ENCODE measurements at regions not wholly inside any gene's neighbourhood (a gene's known extent, or its start where the extent isn't known, plus 50 kb on each side); places are given as distances from the start of the nearest gene placed in this dataset.

DNA sequence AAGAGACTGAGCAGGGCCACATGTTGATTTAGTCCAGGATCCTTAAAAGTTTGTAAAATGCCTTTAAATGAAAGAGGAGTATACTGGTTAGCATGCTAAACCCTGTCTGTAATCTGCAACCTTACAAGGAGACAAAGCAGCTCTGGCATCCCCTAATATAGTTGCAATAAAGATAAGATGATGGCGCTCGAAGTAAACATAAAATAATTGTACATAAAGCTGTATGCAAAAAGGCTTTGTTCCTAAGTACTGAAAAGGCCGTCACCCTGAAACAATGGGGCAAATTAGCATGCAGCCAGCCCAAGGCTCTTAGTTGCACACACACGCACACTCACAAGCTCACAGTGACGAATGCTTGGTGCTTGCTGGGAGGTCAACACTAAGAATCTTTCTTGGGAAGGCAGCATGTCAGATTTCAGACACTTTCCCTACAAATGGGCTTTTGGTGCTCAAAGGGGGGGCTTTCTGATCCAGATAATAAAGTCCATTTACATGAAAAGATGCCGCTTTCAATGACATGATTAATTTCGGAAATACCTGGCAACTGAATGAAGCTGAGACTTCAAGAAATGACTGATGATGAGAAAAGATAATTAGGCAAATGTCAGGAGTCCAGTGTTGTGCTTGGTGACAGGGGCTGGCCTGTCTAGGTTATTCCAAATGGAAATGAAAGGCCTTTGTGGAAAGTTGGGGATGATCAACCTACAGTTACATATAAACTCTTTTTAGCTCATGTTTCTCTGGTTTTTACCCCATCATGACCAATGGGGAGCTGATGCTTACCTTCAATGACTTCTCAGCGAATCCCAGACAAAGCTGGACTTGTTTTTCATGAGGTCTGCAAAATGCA lies 370.3 kb downstream of the MEIS1 start:
- DNase-seq: no peak

DNA sequence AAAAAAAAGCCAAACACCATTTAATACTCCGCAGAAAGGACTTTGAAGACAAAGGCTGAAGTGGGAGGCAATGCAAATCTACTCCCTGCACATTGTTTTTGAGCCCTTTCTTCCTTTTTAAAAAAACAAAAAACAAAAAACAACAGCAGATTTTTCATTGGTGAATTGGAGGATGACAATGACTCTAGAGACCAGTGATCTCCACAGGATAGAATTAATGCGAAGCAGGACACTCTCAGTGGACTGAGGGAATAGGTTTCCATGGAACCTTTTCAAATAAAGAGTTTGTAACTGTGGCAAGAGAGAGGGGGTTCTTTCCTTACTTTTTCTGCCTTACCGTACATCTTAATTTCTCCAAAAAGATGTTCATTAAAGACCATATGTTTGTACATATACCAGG lies 371.0 kb downstream of the MEIS1 start:
- DNase-seq: no peak

- no peak for DNase-seq
Measured at GRCh38 chr2:66813525-66813924, 378.6 kb downstream of the MEIS1 start.

DNA sequence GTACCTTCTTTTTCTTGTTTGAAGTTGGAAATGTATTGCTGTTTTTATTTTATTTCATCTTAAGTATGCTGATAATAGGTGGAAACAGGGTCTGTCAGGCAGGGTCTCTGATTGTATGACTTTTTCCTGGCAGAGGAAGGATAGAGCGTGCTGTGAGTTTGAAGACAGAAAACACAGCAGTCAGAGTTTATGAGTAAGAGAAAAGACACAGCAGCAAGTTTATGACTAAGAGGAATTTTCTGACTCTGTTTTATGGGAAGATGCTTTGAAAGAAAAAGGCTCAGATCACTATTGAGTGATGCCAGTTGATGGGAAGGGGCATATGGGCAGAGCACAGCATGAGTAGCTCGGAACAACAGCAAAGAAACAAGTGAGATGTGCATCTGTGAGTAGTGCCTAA lies 379.1 kb downstream of the MEIS1 start:
- DNase-seq: no peak

DNA sequence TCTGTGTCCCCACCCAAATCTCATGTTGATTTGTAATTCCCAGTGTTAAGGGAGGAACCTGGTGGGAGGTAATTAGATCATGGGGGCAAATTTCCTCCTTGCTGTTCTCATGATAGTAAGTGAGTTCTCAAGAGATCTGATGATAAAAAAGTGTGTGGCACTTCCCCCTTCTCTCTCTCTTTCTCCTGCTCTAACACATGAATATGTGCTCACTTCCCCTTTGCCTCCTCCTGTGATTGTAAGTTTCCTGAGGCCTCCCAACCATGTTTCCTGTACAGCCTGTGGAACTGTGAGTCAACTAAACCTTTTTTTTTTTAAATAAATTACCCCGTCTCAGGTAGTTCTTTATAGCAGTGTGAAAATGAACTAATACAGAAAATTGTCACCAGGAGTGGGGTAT lies 380.0 kb downstream of the MEIS1 start:
- DNase-seq: no peak

DNA sequence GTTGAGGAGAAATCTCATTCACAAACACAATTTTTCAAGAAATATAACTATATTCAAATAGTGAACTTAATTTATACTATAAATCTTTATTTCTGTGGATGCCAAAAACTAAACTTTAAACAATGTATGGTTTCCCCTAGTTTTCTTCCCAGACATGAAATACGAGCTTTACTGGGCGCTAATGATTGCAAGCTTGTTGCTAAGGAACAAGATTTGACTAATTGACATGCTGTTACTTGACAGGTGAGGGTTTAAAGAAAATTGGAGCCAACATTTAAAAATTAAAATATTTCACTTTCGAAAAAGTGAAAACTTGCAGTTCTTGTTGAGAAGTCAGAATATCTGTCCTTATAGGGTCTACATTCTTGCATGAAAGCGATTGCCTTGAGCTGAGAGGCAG lies 381.0 kb downstream of the MEIS1 start:
- DNase-seq: no peak

DNA sequence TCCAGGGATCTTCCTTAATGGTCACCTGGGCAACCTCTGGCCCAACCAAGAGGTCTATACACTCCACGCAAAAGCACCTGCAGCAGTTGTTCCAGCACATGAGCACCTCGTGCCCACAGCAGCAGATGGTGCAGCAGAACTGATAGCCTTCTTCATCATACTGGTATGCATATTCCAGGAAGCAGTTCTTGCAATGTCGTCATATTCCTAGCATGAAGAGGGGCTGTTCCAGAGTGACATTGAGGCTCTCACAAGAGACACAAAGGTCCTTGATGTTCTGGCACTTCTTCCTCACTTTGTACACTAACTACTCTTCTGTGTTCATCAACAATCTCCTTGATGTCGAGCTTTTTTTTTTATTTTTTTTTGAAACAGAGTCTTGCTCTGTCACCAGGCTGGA lies 386.2 kb downstream of the MEIS1 start:
- DNase-seq: no peak

DNA sequence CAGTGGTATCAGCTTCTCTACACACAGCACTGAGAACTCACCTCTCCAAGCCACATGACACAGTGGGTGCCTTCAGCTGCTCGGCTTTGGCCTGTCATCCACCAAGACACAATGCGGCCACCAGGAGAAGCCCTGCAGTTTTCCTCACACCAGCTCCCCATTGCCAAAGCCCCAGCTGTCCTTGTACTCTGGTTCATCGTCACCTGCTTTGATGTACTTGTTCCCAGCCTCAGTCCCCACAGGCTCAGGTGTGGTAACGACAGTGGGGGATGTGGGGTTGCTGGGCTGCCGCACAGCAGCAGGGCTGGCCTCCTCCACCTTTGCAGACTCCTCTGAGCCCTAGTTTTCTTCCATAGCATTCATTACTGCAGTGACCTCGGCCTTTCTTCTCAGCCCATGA lies 387.3 kb downstream of the MEIS1 start:
- DNase-seq: no peak

DNA sequence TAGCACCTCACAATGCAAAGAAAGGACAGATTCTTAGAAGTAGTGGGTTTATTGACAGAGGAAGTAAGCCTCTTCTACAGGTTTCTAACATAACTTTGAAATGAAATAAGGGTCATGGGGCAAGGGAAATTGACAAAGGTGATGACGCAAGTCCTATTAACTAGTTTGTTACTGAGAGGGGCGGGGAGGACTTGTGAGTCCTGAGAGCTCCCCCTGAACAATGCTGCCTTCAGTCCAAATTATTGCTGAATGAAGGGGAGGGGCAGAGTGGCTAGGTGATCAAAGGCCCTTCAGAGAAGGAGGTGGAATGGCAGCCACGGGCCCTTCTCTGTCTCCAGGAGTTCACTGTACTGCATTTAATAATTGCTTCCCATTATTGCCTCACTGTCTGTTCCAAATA lies 390.0 kb downstream of the MEIS1 start:
- DNase-seq: no peak

DNA sequence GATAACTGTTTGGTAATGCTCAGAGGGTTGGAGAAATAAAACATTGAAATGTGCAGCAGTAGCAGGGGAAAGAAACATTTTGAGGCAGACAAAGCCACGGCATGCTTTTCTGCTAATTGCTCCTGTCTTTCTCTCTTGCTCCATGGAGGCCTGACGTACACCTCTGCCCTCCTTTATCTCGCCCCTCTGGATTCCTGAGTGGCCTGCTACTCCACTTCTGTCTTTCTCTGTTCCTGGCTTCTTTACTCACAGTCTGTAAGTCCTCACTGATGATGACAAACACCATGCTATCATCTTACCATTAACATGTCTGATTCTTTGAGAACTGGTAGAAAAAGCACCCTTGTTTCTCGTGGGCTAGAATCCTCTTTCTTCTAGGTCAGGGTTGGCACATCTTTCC lies 392.9 kb downstream of the MEIS1 start:
- no peak for DNase-seq

- no peak for DNase-seq
Measured at GRCh38 chr2:66828876-66829275, 394.0 kb downstream of the MEIS1 start.

DNA sequence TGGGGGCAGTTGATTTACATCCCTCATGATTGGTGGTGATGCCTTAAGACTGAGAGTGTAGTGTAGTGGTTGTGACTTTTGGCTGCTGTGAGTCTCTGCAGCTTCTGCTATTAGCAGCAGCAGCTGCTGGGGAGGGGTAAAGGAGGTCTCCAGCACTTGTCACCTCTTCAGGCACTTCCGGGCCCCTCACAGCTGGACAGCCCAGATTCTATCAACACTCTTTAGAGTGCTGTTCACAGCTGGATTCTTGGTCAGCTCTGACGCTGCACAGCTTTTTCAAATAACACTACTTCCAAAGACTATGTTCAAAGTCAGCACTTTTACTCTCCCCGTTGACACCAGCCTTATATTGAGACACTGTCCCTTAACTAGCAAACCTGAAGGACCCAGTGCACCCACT lies 396.0 kb downstream of the MEIS1 start:
- DNase-seq: no peak

DNA sequence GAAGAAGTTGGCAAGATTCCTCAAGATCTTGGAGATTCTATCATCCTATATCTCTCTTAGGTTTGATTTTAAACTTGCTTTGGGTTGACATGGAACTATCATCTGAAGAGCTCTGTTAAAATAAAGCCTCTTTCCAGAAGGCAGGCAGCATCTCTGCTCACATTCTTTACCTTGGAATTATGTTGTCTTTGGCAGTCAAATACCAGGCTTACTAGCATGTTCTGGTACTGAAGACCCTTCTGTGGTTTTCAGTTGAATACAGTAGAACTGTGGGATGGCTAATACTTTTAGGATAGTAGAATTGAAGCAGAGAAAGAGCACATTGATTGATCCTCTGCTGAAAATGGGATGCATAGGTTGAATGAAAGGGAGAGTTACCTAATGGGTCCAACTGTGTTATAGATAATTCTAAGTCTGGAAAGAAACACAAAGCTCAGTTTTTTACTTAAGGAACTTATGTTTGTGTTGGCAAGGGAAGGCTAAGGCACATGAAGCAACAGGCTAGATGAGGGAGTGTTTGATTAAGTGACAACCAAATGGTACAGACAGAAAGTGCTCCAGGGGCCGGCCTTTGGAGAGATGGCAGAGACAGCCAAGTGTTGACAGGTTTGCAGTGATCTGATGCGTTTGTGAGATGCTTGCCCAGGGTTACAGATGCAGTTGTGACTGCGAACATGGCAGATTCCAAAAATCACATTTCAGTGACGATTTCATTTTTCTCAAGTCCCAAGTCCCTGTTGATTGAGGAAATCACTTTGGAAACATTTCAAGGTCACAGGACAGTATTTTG lies 397.9 kb downstream of the MEIS1 start:
- DNase-seq: no peak

- no peak for DNase-seq
Measured at GRCh38 chr2:66834859-66835258, 399.9 kb downstream of the MEIS1 start.

GRCh38 chr2:66836851-66837250 lies 401.9 kb downstream of the MEIS1 start:
- no peak for DNase-seq

DNA sequence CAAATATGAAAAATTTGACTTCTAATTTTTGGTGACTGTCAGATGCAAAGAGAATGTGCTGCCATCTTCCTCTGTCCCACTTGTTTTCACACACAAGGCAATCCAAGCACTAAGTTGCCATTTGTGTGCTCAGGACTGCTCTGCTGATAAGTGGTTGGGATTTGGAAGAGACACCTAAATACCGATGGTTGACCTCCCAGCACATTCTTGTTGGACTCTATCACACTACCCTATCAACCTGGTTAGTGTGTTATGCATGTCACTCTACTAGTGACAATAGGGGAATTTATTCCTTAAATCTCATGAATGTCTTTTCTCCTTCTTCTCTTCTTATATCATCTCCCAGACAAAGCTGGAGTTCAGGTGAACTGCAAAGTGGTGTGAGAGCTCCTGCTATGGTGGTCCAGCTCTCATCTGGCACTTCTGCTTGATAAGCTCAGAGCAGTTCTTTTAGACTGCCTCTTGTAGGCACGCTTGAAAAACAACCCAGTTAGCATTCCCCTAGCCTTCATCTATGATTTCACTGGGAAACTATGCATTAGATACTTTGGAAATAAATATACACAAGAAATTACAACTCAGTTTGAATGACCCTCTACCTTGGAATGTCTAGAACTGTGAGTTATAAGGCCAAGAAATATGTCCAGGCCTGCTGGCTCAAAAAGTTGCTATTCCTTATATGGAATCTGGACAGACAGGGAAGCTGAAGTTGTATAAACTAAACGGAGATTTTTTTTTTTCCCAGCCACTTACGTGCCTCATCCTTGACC lies 404.8 kb downstream of the MEIS1 start:
- DNase-seq: no peak

- no peak for DNase-seq
Measured at GRCh38 chr2:66840321-66841002, 405.5 kb downstream of the MEIS1 start.

DNA sequence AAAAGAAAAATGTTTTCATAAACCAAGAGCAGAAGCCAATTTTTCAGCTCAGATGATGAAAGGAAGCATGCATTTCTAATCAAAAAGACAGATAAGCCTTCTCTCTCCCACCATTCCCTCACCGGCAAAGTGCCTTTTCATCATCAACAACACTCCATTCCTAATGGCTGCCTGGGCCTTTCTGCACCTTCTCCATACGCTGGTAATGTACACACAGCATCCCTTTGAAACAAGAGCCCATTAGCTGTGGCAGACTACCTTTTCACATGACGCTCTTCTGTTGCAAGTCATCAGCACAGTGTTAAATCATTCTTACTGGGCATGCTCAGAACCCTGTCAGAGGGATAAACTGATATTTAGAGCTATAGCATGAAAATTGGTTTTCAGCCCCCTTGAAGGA lies 408.9 kb downstream of the MEIS1 start:
- DNase-seq: no peak

GRCh38 chr2:66845307-66845706 lies 410.4 kb downstream of the MEIS1 start:
- DNase-seq: no peak

- no peak for DNase-seq
Measured at GRCh38 chr2:66846887-66847286, 412.0 kb downstream of the MEIS1 start.

DNA sequence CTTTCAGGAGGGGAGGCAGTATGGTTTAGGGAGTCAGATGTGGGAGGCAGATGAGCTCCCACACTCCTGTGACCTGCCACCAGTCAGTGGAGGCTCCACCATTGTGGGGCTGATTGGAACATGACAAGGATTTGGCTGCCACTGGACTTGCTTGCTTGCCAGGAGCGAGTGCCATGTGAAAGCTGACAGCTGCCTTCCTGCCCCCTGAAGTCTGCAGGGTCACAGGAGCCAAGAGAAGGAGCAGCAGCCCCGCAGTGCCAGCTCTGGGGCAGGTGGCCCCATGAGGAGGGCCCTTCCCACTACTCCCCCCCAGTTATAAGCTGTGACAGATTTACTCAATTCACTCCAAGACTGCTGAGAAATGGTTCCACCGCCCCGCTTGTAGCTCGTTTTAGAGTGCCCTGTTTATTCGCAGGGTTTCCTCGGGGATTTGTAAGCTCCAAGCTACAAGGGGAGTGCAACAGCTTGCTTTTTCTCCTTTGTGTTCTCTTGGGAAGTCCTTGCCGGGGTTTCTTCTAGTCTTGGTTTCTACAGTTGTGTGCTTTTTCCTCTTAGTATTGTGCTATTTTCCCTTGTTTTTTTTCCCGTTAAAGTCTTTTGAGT lies 414.3 kb downstream of the MEIS1 start:
- no peak for DNase-seq

DNA sequence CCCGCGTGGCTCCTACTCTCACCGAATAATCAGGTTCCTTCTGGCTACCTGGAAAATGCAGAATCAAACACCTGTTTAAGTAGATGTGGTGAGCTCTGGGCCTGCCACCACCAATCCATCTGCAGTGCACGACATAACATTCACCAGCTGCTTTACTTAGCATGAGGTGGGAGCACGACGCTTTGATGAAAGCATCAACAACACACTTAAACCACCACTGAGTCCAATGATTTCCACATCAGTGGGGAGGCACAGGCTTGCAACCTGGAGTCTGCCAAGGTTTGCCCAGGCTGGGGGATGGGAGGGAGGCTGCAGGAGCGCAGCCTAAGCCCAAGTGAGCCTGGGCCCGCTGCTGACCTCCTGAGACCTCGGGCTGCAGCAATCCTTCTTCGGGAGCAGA lies 415.5 kb downstream of the MEIS1 start:
- no peak for DNase-seq

- no peak for DNase-seq
Measured at GRCh38 chr2:66851449-66851872, 416.5 kb downstream of the MEIS1 start.
